ENCODE measurements at regions not wholly inside any gene's neighbourhood (a gene's known extent, or its start where the extent isn't known, plus 50 kb on each side); places are given as distances from the start of the nearest gene placed in this dataset.

DNA sequence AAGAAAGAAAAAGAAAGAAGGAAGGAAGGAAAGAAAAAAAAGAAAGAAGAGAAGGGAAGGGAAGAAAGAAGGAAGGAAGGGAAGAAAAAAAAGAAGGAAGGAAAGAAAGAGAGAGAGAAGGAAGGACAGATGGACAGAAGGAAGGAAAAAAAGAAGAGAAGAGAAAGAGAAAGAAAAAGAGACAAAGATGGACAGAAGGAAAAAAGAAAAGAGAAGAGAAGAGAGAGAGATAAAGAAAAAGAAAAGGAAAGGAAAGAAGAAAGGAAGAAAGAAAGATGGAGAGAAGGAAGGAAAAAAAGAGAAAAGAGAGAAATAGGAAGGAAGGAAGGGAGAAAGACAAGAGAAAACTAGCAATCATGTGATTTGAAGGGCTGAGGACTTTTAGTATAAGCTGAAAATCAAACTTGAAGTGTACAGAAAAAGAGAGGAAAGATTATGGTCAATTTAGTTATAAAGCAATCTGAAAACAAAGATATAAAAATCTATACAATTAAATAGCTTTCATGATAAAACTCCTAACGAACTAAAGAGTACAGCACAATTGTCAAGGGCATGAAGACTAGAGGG is 115.3 kb downstream of the LTN1 start:
- ChIA-PET POLR2A (no interaction called here), CTCF (no interaction called here)
- Histone ChIP-seq H3K9me3 (ENCODE audit: control insufficient read depth, insufficient read depth, low read length) (no peaks in the 10 kb centered on the region), H3K27me3 (ENCODE audit: control insufficient read depth, insufficient read depth, low read length) (no peaks in the 10 kb centered on the region), H3K27ac (ENCODE audit: low read depth, low read length) (no peak overlapping the region), H3K4me3 (ENCODE audit: low read depth, low read length) (no peak overlapping the region)
- no peak for DNase-seq (ENCODE audit: low read depth, low spot score)
- TF ChIP-seq, protein P1, sequence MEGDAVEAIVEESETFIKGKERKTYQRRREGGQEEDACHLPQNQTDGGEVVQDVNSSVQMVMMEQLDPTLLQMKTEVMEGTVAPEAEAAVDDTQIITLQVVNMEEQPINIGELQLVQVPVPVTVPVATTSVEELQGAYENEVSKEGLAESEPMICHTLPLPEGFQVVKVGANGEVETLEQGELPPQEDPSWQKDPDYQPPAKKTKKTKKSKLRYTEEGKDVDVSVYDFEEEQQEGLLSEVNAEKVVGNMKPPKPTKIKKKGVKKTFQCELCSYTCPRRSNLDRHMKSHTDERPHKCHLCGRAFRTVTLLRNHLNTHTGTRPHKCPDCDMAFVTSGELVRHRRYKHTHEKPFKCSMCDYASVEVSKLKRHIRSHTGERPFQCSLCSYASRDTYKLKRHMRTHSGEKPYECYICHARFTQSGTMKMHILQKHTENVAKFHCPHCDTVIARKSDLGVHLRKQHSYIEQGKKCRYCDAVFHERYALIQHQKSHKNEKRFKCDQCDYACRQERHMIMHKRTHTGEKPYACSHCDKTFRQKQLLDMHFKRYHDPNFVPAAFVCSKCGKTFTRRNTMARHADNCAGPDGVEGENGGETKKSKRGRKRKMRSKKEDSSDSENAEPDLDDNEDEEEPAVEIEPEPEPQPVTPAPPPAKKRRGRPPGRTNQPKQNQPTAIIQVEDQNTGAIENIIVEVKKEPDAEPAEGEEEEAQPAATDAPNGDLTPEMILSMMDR (IDR thresholded peaks at IDR 0.05; ENCODE audit: low read depth, low read length), result no peak

DNA sequence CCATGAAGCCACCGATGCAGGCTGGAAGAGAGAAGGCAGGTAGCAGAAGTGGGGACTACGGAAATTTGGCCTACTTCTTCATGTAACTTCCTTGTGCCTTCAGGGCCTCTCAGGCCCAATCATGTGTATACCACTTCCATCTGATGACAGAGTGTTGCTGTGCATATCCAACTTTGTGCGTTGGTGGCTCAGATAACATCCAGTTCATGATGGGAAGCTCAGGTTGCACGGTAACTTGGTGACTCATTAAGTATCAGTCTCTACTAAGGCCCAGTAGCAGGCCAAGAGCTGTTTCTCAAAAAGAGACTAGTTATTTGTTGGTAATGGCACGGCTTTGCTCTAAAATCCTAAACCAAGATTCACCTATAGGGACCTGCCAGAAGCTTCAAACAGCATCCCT is 117.6 kb downstream of the LTN1 start:
- Histone ChIP-seq H3K27me3 (ENCODE audit: control insufficient read depth, insufficient read depth, low read length) (no peaks in the 10 kb centered on the region), H3K27ac (ENCODE audit: low read depth, low read length) (no peak overlapping the region), H3K9me3 (ENCODE audit: control insufficient read depth, insufficient read depth, low read length) (no peaks in the 10 kb centered on the region), H3K4me3 (ENCODE audit: low read depth, low read length) (no peak overlapping the region)
- TF ChIP-seq, protein P1 (IDR thresholded peaks at IDR 0.05; ENCODE audit: low read depth, low read length), result no peak
- ChIA-PET POLR2A (no interaction called here), CTCF (no interaction called here)
- DNase-seq (ENCODE audit: low read depth, low spot score), result no peak

DNA sequence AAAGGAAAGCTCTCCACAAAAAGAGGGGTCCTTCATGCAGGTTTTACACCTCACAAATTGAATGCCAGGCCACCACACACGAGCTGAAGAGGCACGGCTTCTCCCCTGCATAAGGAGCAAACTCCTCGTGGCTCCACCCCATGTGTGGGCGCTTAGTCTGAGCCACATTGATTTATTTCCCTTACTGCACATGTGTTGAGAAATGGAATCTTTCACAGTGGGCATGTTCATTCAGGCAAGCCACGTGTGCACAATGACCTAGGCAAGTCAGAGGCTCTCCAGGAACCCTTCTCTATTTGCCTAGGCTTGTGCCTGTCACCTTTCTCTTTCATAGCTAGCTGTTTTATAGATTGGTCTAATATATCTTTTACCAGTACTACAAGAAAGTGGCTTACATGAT is 120.5 kb downstream of the LTN1 start:
- no peak for DNase-seq (ENCODE audit: low read depth, low spot score)
- H3K27me3 ChIP-seq (ENCODE audit: control insufficient read depth, insufficient read depth, low read length), result no peaks in the 10 kb centered on the region
- TF ChIP-seq, protein P1 (IDR thresholded peaks at IDR 0.05; ENCODE audit: low read depth, low read length), result no peak
- no peak overlapping the region for H3K4me3 ChIP-seq (ENCODE audit: low read depth, low read length)
- POLR2A ChIA-PET, result no interaction called here
- no peak overlapping the region for H3K27ac ChIP-seq (ENCODE audit: low read depth, low read length)
- CTCF ChIA-PET, result no interaction called here
- no peaks in the 10 kb centered on the region for H3K9me3 ChIP-seq (ENCODE audit: control insufficient read depth, insufficient read depth, low read length)

DNA sequence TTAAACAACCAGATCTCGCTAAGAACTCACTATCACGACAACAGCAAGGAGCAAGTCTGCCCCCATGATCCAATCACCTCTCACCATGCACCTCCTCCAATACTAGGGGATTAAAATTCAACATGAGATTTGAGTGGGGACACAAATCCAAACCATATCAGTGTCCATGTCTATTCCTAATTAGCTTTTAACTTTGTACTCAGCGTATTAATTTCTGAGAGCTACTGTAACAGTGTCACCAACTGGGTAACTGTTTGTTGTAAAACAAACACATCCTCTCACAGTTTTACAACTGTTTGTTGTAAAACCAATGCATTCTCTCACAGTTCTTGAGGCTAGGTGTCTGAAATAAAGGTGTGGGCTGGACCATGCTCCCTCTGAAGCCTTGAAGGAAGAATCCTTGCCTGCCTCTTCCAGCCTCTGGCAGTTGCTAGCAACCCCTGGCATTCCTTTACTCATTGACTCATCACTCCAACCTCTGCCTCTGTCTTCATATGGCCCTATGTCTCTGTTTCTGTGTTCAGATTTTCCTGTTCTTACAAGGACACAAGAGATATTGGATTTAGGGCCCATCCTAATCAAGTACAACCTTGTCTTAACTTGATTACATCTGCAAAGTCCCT is 121.2 kb downstream of the LTN1 start:
- POLR2A ChIA-PET, result no interaction called here
- TF ChIP-seq, protein P1 (IDR thresholded peaks at IDR 0.05; ENCODE audit: low read depth, low read length), result no peak
- DNase-seq (ENCODE audit: low read depth, low spot score), result no peak
- no peaks in the 10 kb centered on the region for H3K9me3 ChIP-seq (ENCODE audit: control insufficient read depth, insufficient read depth, low read length)
- no peak overlapping the region for H3K27ac ChIP-seq (ENCODE audit: low read depth, low read length)
- H3K27me3 ChIP-seq (ENCODE audit: control insufficient read depth, insufficient read depth, low read length), result no peaks in the 10 kb centered on the region
- CTCF ChIA-PET, result interaction anchor here (0.9 kb wide), 1 partner anchor 13 kb away, joined by 3 read pairs; no protein-coding TSS in a partner anchor
- H3K4me3 ChIP-seq (ENCODE audit: low read depth, low read length), result no peak overlapping the region

DNA sequence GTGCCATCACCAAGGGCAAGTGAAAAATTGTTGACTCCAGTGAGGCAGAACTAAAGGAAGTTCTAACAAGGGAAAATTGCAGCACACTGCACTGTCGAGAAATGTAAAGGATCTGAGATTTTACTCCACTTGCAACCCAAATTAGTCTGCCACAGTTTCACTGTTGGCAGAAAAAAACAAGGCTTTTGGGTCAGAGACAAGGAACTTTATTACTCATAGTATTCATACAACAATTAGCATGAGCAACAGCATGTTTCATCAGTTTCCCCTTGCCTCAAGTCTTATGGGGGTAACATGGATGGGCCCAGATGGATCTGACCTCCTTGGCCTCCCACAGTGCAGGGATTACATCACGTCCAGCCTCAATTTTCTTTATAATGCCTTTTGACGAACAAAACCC is 125.3 kb downstream of the LTN1 start:
- DNase-seq (ENCODE audit: low read depth, low spot score), result no peak
- POLR2A ChIA-PET, result no interaction called here
- Histone ChIP-seq H3K27ac (ENCODE audit: low read depth, low read length) (no peak overlapping the region), H3K4me3 (ENCODE audit: low read depth, low read length) (no peak overlapping the region), H3K27me3 (ENCODE audit: control insufficient read depth, insufficient read depth, low read length) (no peaks in the 10 kb centered on the region), H3K9me3 (ENCODE audit: control insufficient read depth, insufficient read depth, low read length) (no peaks in the 10 kb centered on the region)
- CTCF ChIA-PET, result no interaction called here
- TF ChIP-seq, protein P1 (IDR thresholded peaks at IDR 0.05; ENCODE audit: low read depth, low read length), result no peak
